HEK293 (cell line): ENCODE measurements at regions not wholly inside any gene's neighbourhood (a gene's known extent, or its start where the extent isn't known, plus 50 kb on each side); places are given as distances from the start of the nearest gene placed in this dataset.

ENCODE experiments used
- CTCF ChIA-PET: fragments of 350-600 bp; formaldehyde crosslinking; extraction: SDS; loops from one replicate; lab custom pipeline; 2021; ENCODE audit warnings: antibody characterized with exemption; lab: Yijun Ruan, JAX
- POLR2A ChIA-PET: fragments of 300-600 bp; formaldehyde crosslinking; extraction: SDS; loops from one replicate; lab custom pipeline; 2020; ENCODE audit warnings: antibody characterized with exemption, inconsistent platforms; lab: Yijun Ruan, JAX
- H3K27ac ChIP-seq: fragments of 200-500 bp; sonication (Bioruptor generic); 2 replicates; pipeline ENCODE4 v1.5.1; 2014; ENCODE audit warnings: low read depth, low read length, control low read depth, inconsistent platforms; ENCODE audit errors: extremely low read depth
- H3K36me3 ChIP-seq, 2 experiments: fragments of 200-500 bp in 1 of 2; sonication (Bioruptor generic) in 1 of 2; 1 replicate in 1 of 2; 2 replicates in 1 of 2; pipeline ENCODE4 v1.5.1; 2014 to 2017; ENCODE audit warnings: inconsistent platforms in 2 of 2, low read length in 2 of 2; ENCODE audit not compliant: control insufficient read depth in 2 of 2, insufficient read depth in 1 of 2
- H3K4me1 ChIP-seq: fragments of 200-500 bp; sonication (Bioruptor generic); 2 replicates; pipeline ENCODE4 v1.5.1; 2014; ENCODE audit warnings: mild to moderate bottlenecking, low read length, inconsistent platforms; ENCODE audit not compliant: control insufficient read depth, insufficient read depth
- H3K4me3 ChIP-seq: 2 replicates; pipeline ENCODE4 v1.5.1; 2011; ENCODE audit warnings: low read depth, mild to moderate bottlenecking, control low read depth, low read length, moderate library complexity
- H3K9me3 ChIP-seq: fragments of 200-500 bp; sonication (Bioruptor generic); 2 replicates; pipeline ENCODE4 v1.5.1; 2014; ENCODE audit warnings: low read depth, low read length, inconsistent platforms; ENCODE audit not compliant: control insufficient read depth, insufficient read depth
- PRDM1 ChIP-seq: fragments of 450-650 bp; formaldehyde crosslinking; IDR thresholded peaks from 2 replicates; pipeline ENCODE4; 2016; ENCODE audit warnings: missing biosample characterization, missing genetic modification characterization
- ZBTB17 ChIP-seq: fragments of 450-650 bp; formaldehyde crosslinking; IDR thresholded peaks from 2 replicates; pipeline ENCODE4 v1.5.1; 2016; ENCODE audit warnings: missing biosample characterization, missing genetic modification characterization
- ZBTB21 ChIP-seq: fragments of 450-650 bp; formaldehyde crosslinking; IDR thresholded peaks from 2 replicates; pipeline ENCODE4 v1.5.1; 2017; ENCODE audit warnings: missing biosample characterization, missing genetic modification characterization
- ZNF112 ChIP-seq: fragments of 450-650 bp; formaldehyde crosslinking; IDR thresholded peaks from 2 replicates; pipeline ENCODE4 v1.5.0; 2017; ENCODE audit warnings: missing biosample characterization, missing genetic modification characterization
- ZNF274 ChIP-seq, 2 experiments: fragments of 200-500 bp in 1 of 2; fragments of 450-650 bp in 1 of 2; sonication (Bioruptor generic) in 1 of 2; formaldehyde crosslinking in 1 of 2; IDR thresholded peaks; 2 replicates each; pipeline versions ENCODE4 v1.5.1 to v1.6.1; 2014 to 2016; ENCODE audit warnings: borderline replicate concordance in 1 of 2, inconsistent platforms in 1 of 2, low read length in 1 of 2, missing biosample characterization in 1 of 2, missing genetic modification characterization in 1 of 2
- ZNF48 ChIP-seq: fragments of 450-650 bp; formaldehyde crosslinking; IDR thresholded peaks from 2 replicates; pipeline ENCODE4 v1.5.1; 2016; ENCODE audit warnings: missing biosample characterization, missing genetic modification characterization
- ZNF530 ChIP-seq: fragments of 450-650 bp; formaldehyde crosslinking; IDR thresholded peaks from 2 replicates; pipeline ENCODE4 v1.5.1; 2016; ENCODE audit warnings: low read depth, missing biosample characterization, missing genetic modification characterization
- ZNF548 ChIP-seq: fragments of 450-650 bp; formaldehyde crosslinking; IDR thresholded peaks from 2 replicates; pipeline ENCODE4 v1.5.1; 2016; ENCODE audit warnings: missing biosample characterization, missing genetic modification characterization
- ZNF654 ChIP-seq: fragments of 450-650 bp; formaldehyde crosslinking; IDR thresholded peaks from 2 replicates; pipeline ENCODE4 v1.5.1; 2016; ENCODE audit warnings: low read depth, missing biosample characterization, missing genetic modification characterization
- ZNF664 ChIP-seq: fragments of 450-650 bp; formaldehyde crosslinking; IDR thresholded peaks from 2 replicates; pipeline ENCODE4 v1.5.1; 2016; ENCODE audit warnings: missing biosample characterization, missing genetic modification characterization
- ZNF677 ChIP-seq: fragments of 450-650 bp; IDR thresholded peaks from 2 replicates; pipeline ENCODE4 v1.5.0; 2018; ENCODE audit warnings: missing biosample characterization, mild to moderate bottlenecking, missing genetic modification characterization, moderate library complexity
- ZNF707 ChIP-seq: fragments of 450-650 bp; formaldehyde crosslinking; IDR thresholded peaks from 2 replicates; pipeline ENCODE4 v1.5.1; 2016; ENCODE audit warnings: missing biosample characterization, missing genetic modification characterization
- ZNF747 ChIP-seq: fragments of 450-650 bp; formaldehyde crosslinking; IDR thresholded peaks from 2 replicates; pipeline ENCODE4 v1.5.1; 2016; ENCODE audit warnings: missing biosample characterization, missing genetic modification characterization
- ZXDB ChIP-seq: fragments of 450-650 bp; formaldehyde crosslinking; IDR thresholded peaks from 2 replicates; pipeline ENCODE4 v1.5.1; 2016; ENCODE audit warnings: missing biosample characterization, missing genetic modification characterization
- TF ChIP-seq, protein P1 (sequence below): fragments of 450-650 bp; formaldehyde crosslinking; IDR thresholded peaks from 2 replicates; pipeline ENCODE4 v1.5.1; 2016; ENCODE audit warnings: missing biosample characterization, missing genetic modification characterization, borderline replicate concordance
- TF ChIP-seq, protein P2 (sequence below): fragments of 450-650 bp; formaldehyde crosslinking; IDR thresholded peaks from 2 replicates; pipeline ENCODE4 v1.5.1; 2017; ENCODE audit warnings: missing biosample characterization, missing genetic modification characterization
- TF ChIP-seq, protein P3 (sequence below): fragments of 450-650 bp; formaldehyde crosslinking; IDR thresholded peaks from 2 replicates; pipeline ENCODE4 v1.5.1; 2016; ENCODE audit warnings: missing biosample characterization, missing genetic modification characterization
- TF ChIP-seq, protein P4 (sequence below): fragments of 450-650 bp; formaldehyde crosslinking; IDR thresholded peaks from 2 replicates; pipeline ENCODE4 v1.5.1; 2016; ENCODE audit warnings: missing biosample characterization, missing genetic modification characterization
- TF ChIP-seq, protein P5 (sequence below): fragments of 450-650 bp; formaldehyde crosslinking; IDR thresholded peaks from 2 replicates; pipeline ENCODE4 v1.5.1; 2016; ENCODE audit warnings: missing biosample characterization, missing genetic modification characterization, borderline replicate concordance
- TF ChIP-seq, protein P6 (sequence below): fragments of 450-650 bp; formaldehyde crosslinking; IDR thresholded peaks from 2 replicates; pipeline ENCODE4; 2016; ENCODE audit warnings: missing biosample characterization, missing genetic modification characterization

DNA sequence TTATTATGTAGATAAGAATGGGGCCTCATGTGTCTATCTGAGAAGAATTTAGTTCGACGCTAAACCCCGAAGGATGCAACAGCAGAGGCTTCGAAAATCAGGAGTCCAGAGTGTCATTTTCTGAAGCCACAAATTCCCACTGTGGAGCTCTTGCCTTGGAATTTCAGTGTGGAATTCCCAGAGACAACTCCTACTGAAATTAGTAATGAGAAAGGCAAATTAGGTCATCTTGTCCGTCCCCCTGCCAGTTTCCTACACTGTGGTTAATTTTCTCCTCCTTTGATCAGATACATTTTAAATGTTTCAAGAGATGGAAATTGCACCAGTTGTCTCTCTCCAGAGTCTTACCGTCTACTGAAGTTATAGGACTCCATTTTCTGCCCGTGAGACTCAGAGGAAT, 633.6 kb downstream of the BNC2 start (continued):
- TF ChIP-seq, protein P1, sequence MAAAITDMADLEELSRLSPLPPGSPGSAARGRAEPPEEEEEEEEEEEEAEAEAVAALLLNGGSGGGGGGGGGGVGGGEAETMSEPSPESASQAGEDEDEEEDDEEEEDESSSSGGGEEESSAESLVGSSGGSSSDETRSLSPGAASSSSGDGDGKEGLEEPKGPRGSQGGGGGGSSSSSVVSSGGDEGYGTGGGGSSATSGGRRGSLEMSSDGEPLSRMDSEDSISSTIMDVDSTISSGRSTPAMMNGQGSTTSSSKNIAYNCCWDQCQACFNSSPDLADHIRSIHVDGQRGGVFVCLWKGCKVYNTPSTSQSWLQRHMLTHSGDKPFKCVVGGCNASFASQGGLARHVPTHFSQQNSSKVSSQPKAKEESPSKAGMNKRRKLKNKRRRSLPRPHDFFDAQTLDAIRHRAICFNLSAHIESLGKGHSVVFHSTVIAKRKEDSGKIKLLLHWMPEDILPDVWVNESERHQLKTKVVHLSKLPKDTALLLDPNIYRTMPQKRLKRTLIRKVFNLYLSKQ (tag by site-specific recombination), result no peak
- no peak for TF ChIP-seq ZNF664 (tag by site-specific recombination)
- TF ChIP-seq ZNF112 (tag by site-specific recombination), result no peak
- TF ChIP-seq ZNF274 (IDR thresholded peaks at IDR 0.05; ENCODE audit: low read length), result no peak
- no peak for TF ChIP-seq ZNF274 (tag by site-specific recombination; IDR thresholded peaks at IDR 0.05; ENCODE audit: borderline replicate concordance)

DNA sequence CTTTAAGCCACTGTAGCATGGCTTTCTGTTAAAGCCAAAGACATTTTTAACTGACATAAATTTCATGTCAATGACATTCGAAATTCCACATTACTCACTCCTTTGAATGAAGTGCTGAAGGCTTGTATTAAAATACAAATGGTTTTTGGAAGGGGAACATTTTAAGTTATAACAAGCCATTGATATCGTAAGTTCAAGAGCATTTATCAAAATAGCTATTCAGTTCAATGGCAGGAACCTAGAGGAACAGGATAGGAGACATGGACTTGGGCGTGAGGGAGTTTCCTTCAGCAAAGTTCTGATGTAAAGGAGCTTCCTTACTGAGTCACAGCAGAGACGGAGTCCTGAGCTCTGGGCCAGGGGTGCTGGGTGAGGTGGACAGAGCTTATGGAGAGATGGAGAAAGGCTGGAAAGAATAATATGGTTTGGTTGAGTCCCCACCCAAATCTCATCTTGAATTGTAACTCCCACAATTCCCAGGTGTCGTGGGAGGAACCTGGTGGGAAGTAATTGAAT, 631.8 kb downstream of the BNC2 start:
- TF ChIP-seq ZXDB (tag by site-specific recombination) (no peak), ZNF48 (no peak), ZNF707 (tag by site-specific recombination) (no peak), ZBTB21 (tag by site-specific recombination) (no peak), ZNF548 (tag by site-specific recombination) (no peak), ZNF677 (tag by site-specific recombination) (no peak), ZBTB17 (tag by site-specific recombination) (no peak), ZNF654 (no peak), ZNF747 (no peak), ZNF530 (no peak), PRDM1 (tag by site-specific recombination) (no peak)
- TF ChIP-seq, protein P2, sequence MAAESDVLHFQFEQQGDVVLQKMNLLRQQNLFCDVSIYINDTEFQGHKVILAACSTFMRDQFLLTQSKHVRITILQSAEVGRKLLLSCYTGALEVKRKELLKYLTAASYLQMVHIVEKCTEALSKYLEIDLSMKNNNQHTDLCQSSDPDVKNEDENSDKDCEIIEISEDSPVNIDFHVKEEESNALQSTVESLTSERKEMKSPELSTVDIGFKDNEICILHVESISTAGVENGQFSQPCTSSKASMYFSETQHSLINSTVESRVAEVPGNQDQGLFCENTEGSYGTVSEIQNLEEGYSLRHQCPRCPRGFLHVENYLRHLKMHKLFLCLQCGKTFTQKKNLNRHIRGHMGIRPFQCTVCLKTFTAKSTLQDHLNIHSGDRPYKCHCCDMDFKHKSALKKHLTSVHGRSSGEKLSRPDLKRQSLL, result no peak
- TF ChIP-seq, protein P3, sequence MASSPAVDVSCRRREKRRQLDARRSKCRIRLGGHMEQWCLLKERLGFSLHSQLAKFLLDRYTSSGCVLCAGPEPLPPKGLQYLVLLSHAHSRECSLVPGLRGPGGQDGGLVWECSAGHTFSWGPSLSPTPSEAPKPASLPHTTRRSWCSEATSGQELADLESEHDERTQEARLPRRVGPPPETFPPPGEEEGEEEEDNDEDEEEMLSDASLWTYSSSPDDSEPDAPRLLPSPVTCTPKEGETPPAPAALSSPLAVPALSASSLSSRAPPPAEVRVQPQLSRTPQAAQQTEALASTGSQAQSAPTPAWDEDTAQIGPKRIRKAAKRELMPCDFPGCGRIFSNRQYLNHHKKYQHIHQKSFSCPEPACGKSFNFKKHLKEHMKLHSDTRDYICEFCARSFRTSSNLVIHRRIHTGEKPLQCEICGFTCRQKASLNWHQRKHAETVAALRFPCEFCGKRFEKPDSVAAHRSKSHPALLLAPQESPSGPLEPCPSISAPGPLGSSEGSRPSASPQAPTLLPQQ (tag by site-specific recombination), result no peak
- TF ChIP-seq, protein P4, sequence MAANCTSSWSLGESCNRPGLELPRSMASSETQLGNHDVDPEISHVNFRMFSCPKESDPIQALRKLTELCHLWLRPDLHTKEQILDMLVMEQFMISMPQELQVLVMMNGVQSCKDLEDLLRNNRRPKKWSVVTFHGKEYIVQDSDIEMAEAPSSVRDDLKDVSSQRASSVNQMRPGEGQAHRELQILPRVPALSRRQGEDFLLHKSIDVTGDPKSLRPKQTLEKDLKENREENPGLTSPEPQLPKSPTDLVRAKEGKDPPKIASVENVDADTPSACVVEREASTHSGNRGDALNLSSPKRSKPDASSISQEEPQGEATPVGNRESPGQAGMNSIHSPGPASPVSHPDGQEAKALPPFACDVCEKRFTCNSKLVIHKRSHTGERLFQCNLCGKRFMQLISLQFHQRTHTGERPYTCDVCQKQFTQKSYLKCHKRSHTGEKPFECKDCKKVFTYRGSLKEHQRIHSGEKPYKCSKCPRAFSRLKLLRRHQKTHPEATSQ (tag by site-specific recombination), result no peak
- Histone ChIP-seq H3K27ac (no peak overlapping the region), H3K36me3 (no peaks in the 10 kb centered on the region), H3K4me1 (no peaks in the 10 kb centered on the region), H3K9me3 (no peaks in the 10 kb centered on the region), H3K4me3 (no peak overlapping the region)
- POLR2A ChIA-PET, result no interaction called here
- CTCF ChIA-PET, result no interaction called here

DNA sequence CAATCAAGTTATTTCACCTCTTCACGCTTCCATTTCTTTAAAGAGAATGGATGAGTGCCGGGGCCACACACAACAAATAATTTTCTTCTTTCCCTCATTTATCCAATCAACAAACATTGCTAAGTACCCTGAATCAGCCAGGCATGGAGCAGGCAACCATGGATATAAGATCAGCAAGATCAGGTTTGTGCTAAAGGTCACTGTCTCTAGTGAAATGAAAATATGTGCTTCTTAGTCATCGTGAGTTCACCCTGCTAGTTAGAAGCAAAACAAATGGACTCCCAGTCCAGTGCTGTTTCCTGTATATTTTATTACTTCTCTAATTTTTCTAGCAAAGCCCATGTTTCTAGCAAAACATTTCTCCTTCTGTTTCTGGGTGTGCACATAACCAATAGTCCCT, 629.2 kb downstream of the BNC2 start:
- Histone ChIP-seq H3K4me1 (no peaks in the 10 kb centered on the region), H3K36me3 (no peaks in the 10 kb centered on the region), H3K9me3 (no peaks in the 10 kb centered on the region)
- POLR2A ChIA-PET, result no interaction called here
- TF ChIP-seq, protein P5, sequence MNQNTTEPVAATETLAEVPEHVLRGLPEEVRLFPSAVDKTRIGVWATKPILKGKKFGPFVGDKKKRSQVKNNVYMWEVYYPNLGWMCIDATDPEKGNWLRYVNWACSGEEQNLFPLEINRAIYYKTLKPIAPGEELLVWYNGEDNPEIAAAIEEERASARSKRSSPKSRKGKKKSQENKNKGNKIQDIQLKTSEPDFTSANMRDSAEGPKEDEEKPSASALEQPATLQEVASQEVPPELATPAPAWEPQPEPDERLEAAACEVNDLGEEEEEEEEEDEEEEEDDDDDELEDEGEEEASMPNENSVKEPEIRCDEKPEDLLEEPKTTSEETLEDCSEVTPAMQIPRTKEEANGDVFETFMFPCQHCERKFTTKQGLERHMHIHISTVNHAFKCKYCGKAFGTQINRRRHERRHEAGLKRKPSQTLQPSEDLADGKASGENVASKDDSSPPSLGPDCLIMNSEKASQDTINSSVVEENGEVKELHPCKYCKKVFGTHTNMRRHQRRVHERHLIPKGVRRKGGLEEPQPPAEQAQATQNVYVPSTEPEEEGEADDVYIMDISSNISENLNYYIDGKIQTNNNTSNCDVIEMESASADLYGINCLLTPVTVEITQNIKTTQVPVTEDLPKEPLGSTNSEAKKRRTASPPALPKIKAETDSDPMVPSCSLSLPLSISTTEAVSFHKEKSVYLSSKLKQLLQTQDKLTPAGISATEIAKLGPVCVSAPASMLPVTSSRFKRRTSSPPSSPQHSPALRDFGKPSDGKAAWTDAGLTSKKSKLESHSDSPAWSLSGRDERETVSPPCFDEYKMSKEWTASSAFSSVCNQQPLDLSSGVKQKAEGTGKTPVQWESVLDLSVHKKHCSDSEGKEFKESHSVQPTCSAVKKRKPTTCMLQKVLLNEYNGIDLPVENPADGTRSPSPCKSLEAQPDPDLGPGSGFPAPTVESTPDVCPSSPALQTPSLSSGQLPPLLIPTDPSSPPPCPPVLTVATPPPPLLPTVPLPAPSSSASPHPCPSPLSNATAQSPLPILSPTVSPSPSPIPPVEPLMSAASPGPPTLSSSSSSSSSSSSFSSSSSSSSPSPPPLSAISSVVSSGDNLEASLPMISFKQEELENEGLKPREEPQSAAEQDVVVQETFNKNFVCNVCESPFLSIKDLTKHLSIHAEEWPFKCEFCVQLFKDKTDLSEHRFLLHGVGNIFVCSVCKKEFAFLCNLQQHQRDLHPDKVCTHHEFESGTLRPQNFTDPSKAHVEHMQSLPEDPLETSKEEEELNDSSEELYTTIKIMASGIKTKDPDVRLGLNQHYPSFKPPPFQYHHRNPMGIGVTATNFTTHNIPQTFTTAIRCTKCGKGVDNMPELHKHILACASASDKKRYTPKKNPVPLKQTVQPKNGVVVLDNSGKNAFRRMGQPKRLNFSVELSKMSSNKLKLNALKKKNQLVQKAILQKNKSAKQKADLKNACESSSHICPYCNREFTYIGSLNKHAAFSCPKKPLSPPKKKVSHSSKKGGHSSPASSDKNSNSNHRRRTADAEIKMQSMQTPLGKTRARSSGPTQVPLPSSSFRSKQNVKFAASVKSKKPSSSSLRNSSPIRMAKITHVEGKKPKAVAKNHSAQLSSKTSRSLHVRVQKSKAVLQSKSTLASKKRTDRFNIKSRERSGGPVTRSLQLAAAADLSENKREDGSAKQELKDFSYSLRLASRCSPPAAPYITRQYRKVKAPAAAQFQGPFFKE (tag by site-specific recombination), result no peak
- TF ChIP-seq, protein P6, sequence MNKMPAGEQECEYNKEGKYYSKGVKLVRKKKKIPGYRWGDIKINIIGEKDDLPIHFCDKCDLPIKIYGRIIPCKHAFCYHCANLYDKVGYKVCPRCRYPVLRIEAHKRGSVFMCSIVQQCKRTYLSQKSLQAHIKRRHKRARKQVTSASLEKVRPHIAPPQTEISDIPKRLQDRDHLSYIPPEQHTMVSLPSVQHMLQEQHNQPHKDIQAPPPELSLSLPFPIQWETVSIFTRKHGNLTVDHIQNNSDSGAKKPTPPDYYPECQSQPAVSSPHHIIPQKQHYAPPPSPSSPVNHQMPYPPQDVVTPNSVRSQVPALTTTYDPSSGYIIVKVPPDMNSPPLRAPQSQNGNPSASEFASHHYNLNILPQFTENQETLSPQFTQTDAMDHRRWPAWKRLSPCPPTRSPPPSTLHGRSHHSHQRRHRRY (tag by site-specific recombination), result no peak
- TF ChIP-seq, all 188 proteins: peak for 0
- Histone ChIP-seq H3K27ac (no peak overlapping the region), H3K4me3 (no peak overlapping the region)
- CTCF ChIA-PET, result no interaction called here
